SK-N-SH (cell line): ENCODE measurements at regions not wholly inside any gene's neighbourhood (a gene's known extent, or its start where the extent isn't known, plus 50 kb on each side); places are given as distances from the start of the nearest gene placed in this dataset.
A peak's percentile ranks its signal among the peaks of the same experiment; 100 is the strongest.

Experiments
- CTCF ChIA-PET: fragments of 300-600, 350-600 bp; formaldehyde crosslinking; extraction: SDS; loops from one replicate; lab custom pipeline; 2021; lab: Yijun Ruan, JAX
- POLR2A ChIA-PET: fragments of 350-600 bp; sonication (Branson Sonifier 250); formaldehyde crosslinking; extraction: SDS; loops from one replicate; lab custom pipeline; 2020; ENCODE audit warnings: antibody characterized with exemption, inconsistent platforms; lab: Yijun Ruan, JAX
- DNase-seq: peaks from one replicate; pipeline ENCODE4 v3.0.0; 2012
- H2AFZ ChIP-seq: fragments of 200-600 bp; sonication (generic); 2 replicates; pipeline ENCODE4 v1.8.1; 2016; ENCODE audit warnings: antibody characterized with exemption, mild to moderate bottlenecking, low read depth
- H3F3A ChIP-seq: fragments of 200-600 bp; sonication (generic); replicated peaks from 2 replicates; pipeline ENCODE3; 2016; ENCODE audit warnings: antibody characterized with exemption, mild to moderate bottlenecking; ENCODE audit not compliant: insufficient read depth
- H3K27ac ChIP-seq, 2 experiments: fragments of 200-500 bp in 1 of 2; fragments of 200-600 bp in 1 of 2; sonication (Bioruptor generic) in 1 of 2; sonication (generic), shearing (Covaris generic) in 1 of 2; 2 replicates each; pipeline versions ENCODE4 v1.5.1 to v1.6.1; 2014 to 2016; ENCODE audit warnings: low read depth in 2 of 2, inconsistent platforms in 1 of 2, low read length in 1 of 2, mild to moderate bottlenecking in 1 of 2, mixed read lengths in 1 of 2
- H3K27me3 ChIP-seq: fragments of 200-600 bp; sonication (generic), shearing (Covaris generic); 2 replicates; pipeline ENCODE4 v1.6.1; 2016; ENCODE audit warnings: mixed run types; ENCODE audit not compliant: insufficient read depth
- H3K36me3 ChIP-seq, 2 experiments: fragments of 200-500 bp in 1 of 2; fragments of 200-600 bp in 1 of 2; sonication (Bioruptor generic) in 1 of 2; sonication (generic) in 1 of 2; replicated peaks in 1 of 2; 2 replicates each; pipeline versions ENCODE3 to v1.5.1; 2014 to 2016; ENCODE audit warnings: low read length in 1 of 2, mild to moderate bottlenecking in 1 of 2; ENCODE audit not compliant: insufficient read depth in 2 of 2, control insufficient read depth in 1 of 2
- H3K4me1 ChIP-seq, 2 experiments: fragments of 200-500 bp in 1 of 2; fragments of 200-600 bp in 1 of 2; sonication (Bioruptor generic) in 1 of 2; sonication (generic), shearing (Covaris generic) in 1 of 2; 2 replicates each; pipeline versions ENCODE4 v1.5.1 to v1.6.1; 2014 to 2016; ENCODE audit warnings: low read depth in 1 of 2, low read length in 1 of 2, mixed run types in 1 of 2; ENCODE audit not compliant: insufficient read depth in 2 of 2, control insufficient read depth in 1 of 2
- H3K4me2 ChIP-seq: fragments of 200-600 bp; sonication (generic), shearing (Covaris generic); 2 replicates; pipeline ENCODE4 v1.6.1; 2017; ENCODE audit warnings: mixed run types
- H3K4me3 ChIP-seq, 2 experiments: fragments of 200-500 bp in 1 of 2; fragments of 200-600 bp in 1 of 2; sonication (Bioruptor generic) in 1 of 2; sonication (generic), shearing (Covaris generic) in 1 of 2; 2 replicates each; pipeline versions ENCODE4 v1.5.1 to v1.8.1; 2014 to 2016; ENCODE audit warnings: low read depth in 2 of 2, inconsistent platforms in 1 of 2, low read length in 1 of 2, mild to moderate bottlenecking in 1 of 2, mixed read lengths in 1 of 2, moderate library complexity in 1 of 2
- H3K79me2 ChIP-seq: fragments of 200-600 bp; sonication (generic); 2 replicates; pipeline ENCODE4 v1.8.1; 2017; ENCODE audit warnings: mild to moderate bottlenecking; ENCODE audit not compliant: insufficient read depth
- H3K9ac ChIP-seq: fragments of 200-600 bp; sonication (generic); 2 replicates; pipeline ENCODE4 v1.6.1; 2017; ENCODE audit warnings: mixed run types
- H3K9me2 ChIP-seq: fragments of 200-600 bp; sonication (generic); 2 replicates; pipeline ENCODE4 v1.6.1; 2017; ENCODE audit warnings: mixed run types
- H3K9me3 ChIP-seq: fragments of 200-600 bp; sonication (generic); 2 replicates; pipeline ENCODE4 v1.6.1; 2017; ENCODE audit warnings: mixed run types, mild to moderate bottlenecking, moderate library complexity
- H4K20me1 ChIP-seq: fragments of 200-600 bp; sonication (generic); 2 replicates; pipeline ENCODE4 v1.6.1; 2017; ENCODE audit warnings: mild to moderate bottlenecking, mixed run types; ENCODE audit not compliant: insufficient read depth
- CHD2 ChIP-seq: fragments of 150-350 bp; IDR thresholded peaks from 2 replicates; pipeline ENCODE4 v1.6.1; 2018; ENCODE audit warnings: low read length; ENCODE audit not compliant: partially characterized antibody
- FOXJ3 ChIP-seq: sonication (generic); formaldehyde crosslinking; IDR thresholded peaks from 2 replicates; pipeline ENCODE4 v1.5.1; 2020; ENCODE audit warnings: mild to moderate bottlenecking, missing genetic modification reagents
- FOXM1 ChIP-seq: IDR thresholded peaks from 2 replicates; pipeline ENCODE4 v1.4.0; 2012; ENCODE audit warnings: low read depth, mild to moderate bottlenecking
- GABPA ChIP-seq: IDR thresholded peaks from 2 replicates; pipeline ENCODE4 v1.4.0; 2012; ENCODE audit warnings: low read depth, mild to moderate bottlenecking
- JUND ChIP-seq: IDR thresholded peaks from 2 replicates; pipeline ENCODE4 v1.4.0; 2012
- NFIC ChIP-seq: IDR thresholded peaks from 2 replicates; pipeline ENCODE4 v1.4.0; 2012; ENCODE audit warnings: borderline replicate concordance
- NRF1 ChIP-seq: IDR thresholded peaks from 2 replicates; pipeline ENCODE4 v1.6.1; 2012; ENCODE audit warnings: low read depth, mild to moderate bottlenecking, low read length
- RAD21 ChIP-seq: IDR thresholded peaks from 2 replicates; pipeline ENCODE4 v1.6.1; 2012; ENCODE audit warnings: mild to moderate bottlenecking, low read length
- SIN3A ChIP-seq: IDR thresholded peaks from 2 replicates; pipeline ENCODE4 v1.6.1; 2012; ENCODE audit warnings: low read depth, mild to moderate bottlenecking, low read length, moderate library complexity, borderline replicate concordance
- SMC3 ChIP-seq: IDR thresholded peaks from 2 replicates; pipeline ENCODE4 v1.6.1; 2012; ENCODE audit warnings: low read depth, low read length, improper control_type of control experiment
- USF2 ChIP-seq: fragments of 150-350 bp; IDR thresholded peaks from 2 replicates; pipeline ENCODE4 v1.6.1; 2017; ENCODE audit warnings: antibody characterized with exemption, low read length, low read depth, borderline replicate concordance
- YY1 ChIP-seq: IDR thresholded peaks from 2 replicates; pipeline ENCODE4 v1.4.0; 2012; ENCODE audit warnings: low read depth, mild to moderate bottlenecking
- WGBS: methylation state at CpG from one replicate; pipeline ENCODE4 v1.1.6; 2017; ENCODE audit warnings: low lambda C conversion rate; 5-methylcytosine and 5-hydroxymethylcytosine counted together
- TF ChIP-seq, protein P1 (sequence below): IDR thresholded peaks from 2 replicates; pipeline ENCODE4 v1.6.1; 2012; ENCODE audit warnings: mild to moderate bottlenecking, low read depth, low read length, moderate library complexity
- TF ChIP-seq, protein P2 (sequence below): fragments of 200-600 bp; sonication (generic); IDR thresholded peaks from 2 replicates; pipeline ENCODE4 v1.6.1; 2017; ENCODE audit warnings: antibody characterized with exemption, mild to moderate bottlenecking, moderate library complexity

DNA sequence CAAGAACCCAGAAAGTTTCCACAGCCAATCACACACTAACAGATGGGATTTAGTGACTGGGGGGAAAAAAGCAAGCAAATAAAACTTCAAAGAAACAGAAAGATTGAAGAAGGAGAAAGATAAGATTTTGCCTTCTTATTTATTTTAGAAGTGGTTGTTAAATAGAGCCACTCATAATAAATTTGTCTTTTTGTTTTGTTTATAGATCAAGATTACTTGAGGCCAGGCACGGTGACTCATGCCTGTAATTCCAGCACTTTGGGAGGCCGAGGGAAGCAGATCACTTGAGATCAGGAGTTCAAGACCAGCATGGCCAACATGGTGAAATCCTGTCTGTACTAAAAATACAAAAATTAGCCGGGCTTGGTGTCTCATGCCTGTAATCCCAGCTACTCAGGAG is 94.9 kb upstream of the RANBP3L start:
- H3K27me3 ChIP-seq: peaks cover 7% of the 10 kb centered on the region; the same call in 1 of the 2 replicates
- DNase-seq: no peak
- no peaks in the 10 kb centered on the region for H3K9me3 ChIP-seq
- no peaks in the 10 kb centered on the region for H3K79me2 ChIP-seq
- H3K36me3 ChIP-seq: no peaks in the 10 kb centered on the region
- POLR2A ChIA-PET: no interaction called here
- WGBS: 40% methylated on average over 3 of the region's 3 CpGs
- H3K4me3 ChIP-seq: no peak overlapping the region
- H3K27ac ChIP-seq: no peak overlapping the region
- TF ChIP-seq FOXJ3 (CRISPR knock-in tag): no peak
- TF ChIP-seq USF2: no peak
- no peak for TF ChIP-seq JUND
- TF ChIP-seq, protein P1, sequence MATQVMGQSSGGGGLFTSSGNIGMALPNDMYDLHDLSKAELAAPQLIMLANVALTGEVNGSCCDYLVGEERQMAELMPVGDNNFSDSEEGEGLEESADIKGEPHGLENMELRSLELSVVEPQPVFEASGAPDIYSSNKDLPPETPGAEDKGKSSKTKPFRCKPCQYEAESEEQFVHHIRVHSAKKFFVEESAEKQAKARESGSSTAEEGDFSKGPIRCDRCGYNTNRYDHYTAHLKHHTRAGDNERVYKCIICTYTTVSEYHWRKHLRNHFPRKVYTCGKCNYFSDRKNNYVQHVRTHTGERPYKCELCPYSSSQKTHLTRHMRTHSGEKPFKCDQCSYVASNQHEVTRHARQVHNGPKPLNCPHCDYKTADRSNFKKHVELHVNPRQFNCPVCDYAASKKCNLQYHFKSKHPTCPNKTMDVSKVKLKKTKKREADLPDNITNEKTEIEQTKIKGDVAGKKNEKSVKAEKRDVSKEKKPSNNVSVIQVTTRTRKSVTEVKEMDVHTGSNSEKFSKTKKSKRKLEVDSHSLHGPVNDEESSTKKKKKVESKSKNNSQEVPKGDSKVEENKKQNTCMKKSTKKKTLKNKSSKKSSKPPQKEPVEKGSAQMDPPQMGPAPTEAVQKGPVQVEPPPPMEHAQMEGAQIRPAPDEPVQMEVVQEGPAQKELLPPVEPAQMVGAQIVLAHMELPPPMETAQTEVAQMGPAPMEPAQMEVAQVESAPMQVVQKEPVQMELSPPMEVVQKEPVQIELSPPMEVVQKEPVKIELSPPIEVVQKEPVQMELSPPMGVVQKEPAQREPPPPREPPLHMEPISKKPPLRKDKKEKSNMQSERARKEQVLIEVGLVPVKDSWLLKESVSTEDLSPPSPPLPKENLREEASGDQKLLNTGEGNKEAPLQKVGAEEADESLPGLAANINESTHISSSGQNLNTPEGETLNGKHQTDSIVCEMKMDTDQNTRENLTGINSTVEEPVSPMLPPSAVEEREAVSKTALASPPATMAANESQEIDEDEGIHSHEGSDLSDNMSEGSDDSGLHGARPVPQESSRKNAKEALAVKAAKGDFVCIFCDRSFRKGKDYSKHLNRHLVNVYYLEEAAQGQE: no peak
- no peak for TF ChIP-seq FOXM1
- TF ChIP-seq SIN3A: no peak
- TF ChIP-seq GABPA: no peak
- TF ChIP-seq NRF1: no peak
- TF ChIP-seq CHD2: no peak
- no peak for TF ChIP-seq YY1
- no peak for TF ChIP-seq SMC3
- TF ChIP-seq NFIC: no peak
- H3K4me2 ChIP-seq: no peak overlapping the region
- peaks cover 3 to 5% of the 10 kb centered on the region in 2 experiments; a peak in 2 of 4 replicates for H3K4me1 ChIP-seq
- CTCF ChIA-PET: no interaction called here
- H3K9me2 ChIP-seq: no peaks in the 10 kb centered on the region
- H2AFZ ChIP-seq: no peak overlapping the region
- H3F3A ChIP-seq: no peaks in the 10 kb centered on the region
- no peaks in the 10 kb centered on the region for H4K20me1 ChIP-seq
- H3K9ac ChIP-seq: no peak overlapping the region

GRCh38 chr5:36397901-36398536 is 96.3 kb upstream of the RANBP3L start:
- H2AFZ ChIP-seq: no peak overlapping the region
- H3K79me2 ChIP-seq: no peaks in the 10 kb centered on the region
- H3K9me2 ChIP-seq: no peaks in the 10 kb centered on the region
- WGBS: 34% methylated on average over 3 of the region's 3 CpGs
- no peaks in the 10 kb centered on the region for H4K20me1 ChIP-seq
- H3K4me1 ChIP-seq: peaks cover 0 to 4% of the 10 kb centered on the region in 2 experiments; a peak in 1 of 4 replicates
- peaks cover 7% of the 10 kb centered on the region; the same call in 1 of the 2 replicates for H3K27me3 ChIP-seq
- H3K4me3 ChIP-seq: no peak overlapping the region; a peak in 1 of 4 replicates
- DNase-seq: peak; percentile 12
- peaks cover under 1% of the 10 kb centered on the region for H3F3A ChIP-seq
- H3K9ac ChIP-seq: no peak overlapping the region
- CTCF ChIA-PET: interaction anchor here (0.6 to 1.2 kb wide), 5 partner anchors 16 to 1022 kb away, joined by 3 to 4 read pairs (median 3); no protein-coding TSS in a partner anchor
- TF ChIP-seq, protein P2, sequence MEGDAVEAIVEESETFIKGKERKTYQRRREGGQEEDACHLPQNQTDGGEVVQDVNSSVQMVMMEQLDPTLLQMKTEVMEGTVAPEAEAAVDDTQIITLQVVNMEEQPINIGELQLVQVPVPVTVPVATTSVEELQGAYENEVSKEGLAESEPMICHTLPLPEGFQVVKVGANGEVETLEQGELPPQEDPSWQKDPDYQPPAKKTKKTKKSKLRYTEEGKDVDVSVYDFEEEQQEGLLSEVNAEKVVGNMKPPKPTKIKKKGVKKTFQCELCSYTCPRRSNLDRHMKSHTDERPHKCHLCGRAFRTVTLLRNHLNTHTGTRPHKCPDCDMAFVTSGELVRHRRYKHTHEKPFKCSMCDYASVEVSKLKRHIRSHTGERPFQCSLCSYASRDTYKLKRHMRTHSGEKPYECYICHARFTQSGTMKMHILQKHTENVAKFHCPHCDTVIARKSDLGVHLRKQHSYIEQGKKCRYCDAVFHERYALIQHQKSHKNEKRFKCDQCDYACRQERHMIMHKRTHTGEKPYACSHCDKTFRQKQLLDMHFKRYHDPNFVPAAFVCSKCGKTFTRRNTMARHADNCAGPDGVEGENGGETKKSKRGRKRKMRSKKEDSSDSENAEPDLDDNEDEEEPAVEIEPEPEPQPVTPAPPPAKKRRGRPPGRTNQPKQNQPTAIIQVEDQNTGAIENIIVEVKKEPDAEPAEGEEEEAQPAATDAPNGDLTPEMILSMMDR: peak; percentile 50
- TF ChIP-seq RAD21 (peak; percentile 50), FOXJ3 (CRISPR knock-in tag) (no peak)
- H3K27ac ChIP-seq: no peak overlapping the region
- no peaks in the 10 kb centered on the region for H3K9me3 ChIP-seq
- no peaks in the 10 kb centered on the region for H3K36me3 ChIP-seq
- POLR2A ChIA-PET: no interaction called here
- H3K4me2 ChIP-seq: no peak overlapping the region
